Keratinocyte (primary cell): ENCODE measurements at regions not wholly inside any gene's neighbourhood (a gene's known extent, or its start where the extent isn't known, plus 50 kb on each side); places are given as distances from the start of the nearest gene placed in this dataset.
"Not testable (repeated sequence)": the region's sequence is repeated elsewhere in the genome, so short reads cannot be mapped to it uniquely, and the experiment has no call there.

Experiments used
- DNase-seq: peaks from one replicate; pipeline ENCODE4 v3.0.0-alpha.2; 2011; ENCODE audit warnings: low read depth, missing footprints, low spot score
- FAIRE-seq: peaks from 2 replicates; lab custom pipeline; 2011; peaks lifted over from hg19 to GRCh38; lab: Jason Lieb, UNC
- H2AFZ ChIP-seq: 2 replicates; pipeline ENCODE4 v1.6.0; 2012; ENCODE audit warnings: low read length, control low read depth, inconsistent platforms; ENCODE audit not compliant: control insufficient read depth
- H3K27ac ChIP-seq: 2 replicates; pipeline ENCODE4 v1.5.1; 2011; ENCODE audit warnings: low read length; ENCODE audit not compliant: control insufficient read depth, insufficient read depth
- H3K27me3 ChIP-seq: 3 replicates; pipeline ENCODE4 v1.6.0; 2011; ENCODE audit warnings: low read length; ENCODE audit not compliant: control insufficient read depth, insufficient read depth; ENCODE audit errors: extremely low read depth
- H3K36me3 ChIP-seq, 2 experiments: 2 replicates in 1 of 2; 3 replicates in 1 of 2; pipeline ENCODE4 v1.5.1; 2011; ENCODE audit warnings: low read length in 2 of 2, mild to moderate bottlenecking in 1 of 2; ENCODE audit not compliant: control insufficient read depth in 2 of 2, insufficient read depth in 2 of 2; ENCODE audit errors: extremely low read depth in 1 of 2
- H3K4me1 ChIP-seq: 3 replicates; pipeline ENCODE4 v1.5.1; 2011; ENCODE audit warnings: low read length; ENCODE audit not compliant: control insufficient read depth, insufficient read depth; ENCODE audit errors: extremely low read depth
- H3K4me2 ChIP-seq: 3 replicates; pipeline ENCODE4 v1.6.0; 2011; ENCODE audit warnings: low read depth, low read length; ENCODE audit not compliant: control insufficient read depth, insufficient read depth; ENCODE audit errors: extremely low read depth
- H3K4me3 ChIP-seq, 3 experiments: fragments of 200-600 bp in 1 of 3; sonication (generic) in 1 of 3; 2 replicates in 2 of 3; 3 replicates in 1 of 3; pipeline ENCODE4 v1.5.1; 2011 to 2016; ENCODE audit warnings: low read length in 3 of 3, mild to moderate bottlenecking in 3 of 3, control low read depth in 2 of 3, inconsistent platforms in 1 of 3, low read depth in 1 of 3, mixed read lengths in 1 of 3, mixed run types in 1 of 3, moderate library complexity in 1 of 3; ENCODE audit not compliant: control insufficient read depth in 2 of 3, insufficient read depth in 2 of 3; ENCODE audit errors: extremely low read depth in 1 of 3
- H3K79me2 ChIP-seq: 2 replicates; pipeline ENCODE4 v1.6.0; 2012; ENCODE audit warnings: low read length; ENCODE audit not compliant: control insufficient read depth, insufficient read depth
- H3K9ac ChIP-seq: 3 replicates; pipeline ENCODE4 v1.6.0; 2011; ENCODE audit warnings: low read length; ENCODE audit not compliant: control insufficient read depth, insufficient read depth; ENCODE audit errors: extremely low read depth
- H3K9me1 ChIP-seq: 3 replicates; pipeline ENCODE4 v1.6.0; 2011; ENCODE audit warnings: low read length; ENCODE audit not compliant: control insufficient read depth, insufficient read depth; ENCODE audit errors: extremely low read depth
- H3K9me3 ChIP-seq: 2 replicates; pipeline ENCODE4 v1.5.1; 2012; ENCODE audit warnings: low read depth, low read length; ENCODE audit not compliant: control insufficient read depth
- H4K20me1 ChIP-seq: 3 replicates; pipeline ENCODE4 v1.6.0; 2011; ENCODE audit warnings: low read length; ENCODE audit not compliant: control insufficient read depth, insufficient read depth; ENCODE audit errors: extremely low read depth
- EZH2 ChIP-seq: IDR thresholded peaks from one replicate; pipeline ENCODE4 v1.6.1; 2012; ENCODE audit warnings: inconsistent platforms, mild to moderate bottlenecking, low read length, moderate library complexity
- dilution Hi-C: fragments of 300-500 bp; cut with MboI; formaldehyde crosslinking; loops from one replicate; pipeline ENCODE4 v1.7.0; 2020; ENCODE audit warnings: low sequenced_read_pairs; ENCODE audit not compliant: extremely low pct_ligation_motif_present
- TF ChIP-seq, protein P1 (sequence below), 3 experiments: IDR thresholded peaks in 1 of 3; conservative IDR thresholded peaks in 1 of 3; optimal IDR thresholded peaks in 1 of 3; 2 replicates in 2 of 3; 3 replicates in 1 of 3; pipeline versions ENCODE3 to v1.5.1; 2011; ENCODE audit warnings: low read length in 3 of 3, mild to moderate bottlenecking in 3 of 3, moderate library complexity in 2 of 3, control low read depth in 1 of 3, inconsistent platforms in 1 of 3; ENCODE audit not compliant: insufficient read depth in 2 of 3; ENCODE audit errors: extremely low read depth in 1 of 3

DNA sequence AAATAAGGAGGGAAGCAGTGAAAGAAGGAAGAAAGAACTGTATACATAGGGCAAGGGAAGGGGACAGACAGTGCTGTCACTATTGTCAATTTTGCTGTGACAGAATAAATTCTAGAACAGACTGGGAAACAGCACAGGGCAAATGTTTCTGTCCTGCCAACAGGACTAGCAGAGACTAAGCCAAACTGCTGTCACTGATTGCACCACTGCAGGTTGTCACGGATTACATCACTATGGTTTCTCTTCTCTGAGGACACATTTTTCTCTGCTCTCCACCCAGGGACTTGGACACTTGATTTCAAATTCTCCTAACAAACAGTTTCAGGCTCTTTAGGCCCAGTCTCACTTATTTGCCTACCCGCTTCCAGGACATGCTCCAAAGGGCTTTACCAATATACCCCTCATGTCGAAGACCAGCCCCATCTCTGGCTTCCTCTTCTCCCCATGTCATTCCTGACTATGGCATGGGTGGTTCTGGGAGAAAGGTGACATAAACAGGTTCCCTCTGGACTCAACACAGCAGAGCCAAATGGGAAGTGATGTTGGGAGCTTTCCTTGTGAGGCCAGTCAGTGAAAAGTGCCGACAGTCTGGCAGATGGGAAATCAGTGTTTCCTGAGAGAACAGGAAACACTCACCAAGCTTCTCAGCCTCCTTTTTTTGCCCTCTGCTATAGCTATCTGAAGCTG, 70.2 kb upstream of the ST3GAL6 start:
- dilution Hi-C loops: no loop called here
- no peak for FAIRE-seq
- no peak overlapping the region for H3K27ac ChIP-seq

DNA sequence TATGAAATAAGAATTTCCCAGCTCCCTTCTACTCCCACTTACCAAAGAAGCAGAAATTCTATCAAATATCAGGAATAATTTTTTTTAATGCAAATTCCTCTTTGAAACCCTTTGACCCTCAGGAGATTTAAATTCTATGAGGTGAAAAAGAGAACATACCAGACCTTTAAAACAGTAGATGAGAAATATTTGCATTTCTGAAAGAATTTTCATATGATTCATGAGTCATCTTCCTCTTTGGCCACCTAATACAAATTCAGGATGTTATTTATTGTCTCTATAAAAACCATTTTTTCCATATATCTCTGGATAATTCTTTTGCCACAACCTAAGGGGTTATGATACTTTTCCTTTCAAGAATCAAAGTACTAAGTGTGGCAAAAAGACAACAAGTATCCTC, 67.3 kb upstream of the ST3GAL6 start:
- no peaks in the 10 kb centered on the region for H3K27me3 ChIP-seq
- DNase-seq (no peak), FAIRE-seq (no peak)
- dilution Hi-C loops: no loop called here
- no peaks in the 10 kb centered on the region for H3K36me3 ChIP-seq
- peak overlapping the region; percentile 23 for H2AFZ ChIP-seq
- peaks cover 14% of the 10 kb centered on the region for H3K4me1 ChIP-seq
- no peaks in the 10 kb centered on the region for H3K79me2 ChIP-seq
- no peak overlapping the region for H3K4me3 ChIP-seq
- no peaks in the 10 kb centered on the region for H3K9me3 ChIP-seq
- peak overlapping the region; percentile 37 for H3K4me2 ChIP-seq
- no peak overlapping the region for H3K27ac ChIP-seq
- H4K20me1 ChIP-seq: no peaks in the 10 kb centered on the region
- no peak for TF ChIP-seq EZH2
- TF ChIP-seq, protein P1, sequence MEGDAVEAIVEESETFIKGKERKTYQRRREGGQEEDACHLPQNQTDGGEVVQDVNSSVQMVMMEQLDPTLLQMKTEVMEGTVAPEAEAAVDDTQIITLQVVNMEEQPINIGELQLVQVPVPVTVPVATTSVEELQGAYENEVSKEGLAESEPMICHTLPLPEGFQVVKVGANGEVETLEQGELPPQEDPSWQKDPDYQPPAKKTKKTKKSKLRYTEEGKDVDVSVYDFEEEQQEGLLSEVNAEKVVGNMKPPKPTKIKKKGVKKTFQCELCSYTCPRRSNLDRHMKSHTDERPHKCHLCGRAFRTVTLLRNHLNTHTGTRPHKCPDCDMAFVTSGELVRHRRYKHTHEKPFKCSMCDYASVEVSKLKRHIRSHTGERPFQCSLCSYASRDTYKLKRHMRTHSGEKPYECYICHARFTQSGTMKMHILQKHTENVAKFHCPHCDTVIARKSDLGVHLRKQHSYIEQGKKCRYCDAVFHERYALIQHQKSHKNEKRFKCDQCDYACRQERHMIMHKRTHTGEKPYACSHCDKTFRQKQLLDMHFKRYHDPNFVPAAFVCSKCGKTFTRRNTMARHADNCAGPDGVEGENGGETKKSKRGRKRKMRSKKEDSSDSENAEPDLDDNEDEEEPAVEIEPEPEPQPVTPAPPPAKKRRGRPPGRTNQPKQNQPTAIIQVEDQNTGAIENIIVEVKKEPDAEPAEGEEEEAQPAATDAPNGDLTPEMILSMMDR (optimal IDR thresholded peaks at IDR 0.05 in 1 of 3, IDR thresholded peaks at IDR 0.05 in 1 of 3, conservative IDR thresholded peaks at IDR 0.05 in 1 of 3; ENCODE audit: extremely low read depth in 1 of 3, insufficient read depth in 2 of 3, low read length in 3 of 3): no peak
- H3K9ac ChIP-seq: no peak overlapping the region
- no peaks in the 10 kb centered on the region for H3K9me1 ChIP-seq

More for the DNA sequence above, 70.2 kb upstream of the ST3GAL6 start:
- H3K9me1 ChIP-seq: no peaks in the 10 kb centered on the region
- peaks cover 7% of the 10 kb centered on the region for H3K4me1 ChIP-seq
- no peaks in the 10 kb centered on the region for H4K20me1 ChIP-seq
- H3K36me3 ChIP-seq: no peaks in the 10 kb centered on the region
- no peaks in the 10 kb centered on the region for H3K27me3 ChIP-seq
- no peak overlapping the region for H3K4me2 ChIP-seq
- H2AFZ ChIP-seq: no peak overlapping the region
- H3K4me3 ChIP-seq: no peak overlapping the region
- TF ChIP-seq EZH2: no peak
- TF ChIP-seq, protein P1 (optimal IDR thresholded peaks at IDR 0.05 in 1 of 3, IDR thresholded peaks at IDR 0.05 in 1 of 3, conservative IDR thresholded peaks at IDR 0.05 in 1 of 3; ENCODE audit: extremely low read depth in 1 of 3, insufficient read depth in 2 of 3, low read length in 3 of 3): no peak
- H3K9me3 ChIP-seq: no peaks in the 10 kb centered on the region
- DNase-seq: no peak
- H3K79me2 ChIP-seq: no peaks in the 10 kb centered on the region
- H3K9ac ChIP-seq: no peak overlapping the region

DNA sequence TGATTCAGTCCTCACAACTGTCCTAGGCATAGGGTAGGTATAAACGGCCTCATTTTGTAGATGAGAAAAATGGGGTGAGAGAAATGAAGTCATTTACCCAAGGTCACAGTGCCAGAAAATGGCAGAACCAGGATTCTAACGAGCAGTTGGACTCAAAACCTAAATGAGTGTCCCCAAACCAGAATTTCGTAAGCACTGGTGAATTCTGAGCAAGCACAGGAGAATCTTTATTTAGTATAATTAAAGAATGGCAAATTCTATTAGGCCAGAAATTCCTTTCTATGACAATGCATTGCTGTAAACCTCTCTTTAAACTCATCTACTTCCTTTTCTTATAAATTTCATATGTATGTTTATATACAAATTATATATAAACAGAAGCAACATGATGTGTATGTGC, 66.8 kb upstream of the ST3GAL6 start:
- H3K9me3 ChIP-seq, H3K9ac ChIP-seq, FAIRE-seq, H3K27me3 ChIP-seq, dilution Hi-C loops, H3K79me2 ChIP-seq, H3K27ac ChIP-seq, DNase-seq, H4K20me1 ChIP-seq, H3K4me3 ChIP-seq, H3K9me1 ChIP-seq, H3K4me2 ChIP-seq, H3K36me3 ChIP-seq: not testable (repeated sequence)
- Histone ChIP-seq H2AFZ (peak overlapping the region; percentile 23), H3K4me1 (peaks cover 14% of the 10 kb centered on the region)
